ENCODE measurements at regions not wholly inside any gene's neighbourhood (a gene's known extent, or its start where the extent isn't known, plus 50 kb on each side); places are given as distances from the start of the nearest gene placed in this dataset.

DNA sequence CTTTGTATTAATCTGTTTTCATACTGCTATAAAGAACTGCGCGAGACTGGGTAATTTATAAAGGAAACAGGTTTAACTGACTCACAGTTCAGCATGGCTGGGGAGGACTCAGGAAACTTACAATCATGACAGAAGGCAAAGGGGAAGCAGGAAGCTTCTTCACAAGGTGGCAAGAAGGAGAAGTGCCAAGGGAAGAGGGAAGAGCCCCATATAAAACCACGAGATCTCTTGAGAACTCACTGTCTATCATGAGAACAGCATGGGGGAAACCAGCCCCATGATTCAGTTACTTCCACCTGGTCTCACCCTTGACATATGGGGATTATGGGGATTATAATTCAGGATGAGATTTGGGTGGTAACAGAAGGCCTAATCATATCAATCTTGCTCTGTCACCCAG lies 60.9 kb upstream of the CHD1 start (continued):
- TF ChIP-seq, protein P1, sequence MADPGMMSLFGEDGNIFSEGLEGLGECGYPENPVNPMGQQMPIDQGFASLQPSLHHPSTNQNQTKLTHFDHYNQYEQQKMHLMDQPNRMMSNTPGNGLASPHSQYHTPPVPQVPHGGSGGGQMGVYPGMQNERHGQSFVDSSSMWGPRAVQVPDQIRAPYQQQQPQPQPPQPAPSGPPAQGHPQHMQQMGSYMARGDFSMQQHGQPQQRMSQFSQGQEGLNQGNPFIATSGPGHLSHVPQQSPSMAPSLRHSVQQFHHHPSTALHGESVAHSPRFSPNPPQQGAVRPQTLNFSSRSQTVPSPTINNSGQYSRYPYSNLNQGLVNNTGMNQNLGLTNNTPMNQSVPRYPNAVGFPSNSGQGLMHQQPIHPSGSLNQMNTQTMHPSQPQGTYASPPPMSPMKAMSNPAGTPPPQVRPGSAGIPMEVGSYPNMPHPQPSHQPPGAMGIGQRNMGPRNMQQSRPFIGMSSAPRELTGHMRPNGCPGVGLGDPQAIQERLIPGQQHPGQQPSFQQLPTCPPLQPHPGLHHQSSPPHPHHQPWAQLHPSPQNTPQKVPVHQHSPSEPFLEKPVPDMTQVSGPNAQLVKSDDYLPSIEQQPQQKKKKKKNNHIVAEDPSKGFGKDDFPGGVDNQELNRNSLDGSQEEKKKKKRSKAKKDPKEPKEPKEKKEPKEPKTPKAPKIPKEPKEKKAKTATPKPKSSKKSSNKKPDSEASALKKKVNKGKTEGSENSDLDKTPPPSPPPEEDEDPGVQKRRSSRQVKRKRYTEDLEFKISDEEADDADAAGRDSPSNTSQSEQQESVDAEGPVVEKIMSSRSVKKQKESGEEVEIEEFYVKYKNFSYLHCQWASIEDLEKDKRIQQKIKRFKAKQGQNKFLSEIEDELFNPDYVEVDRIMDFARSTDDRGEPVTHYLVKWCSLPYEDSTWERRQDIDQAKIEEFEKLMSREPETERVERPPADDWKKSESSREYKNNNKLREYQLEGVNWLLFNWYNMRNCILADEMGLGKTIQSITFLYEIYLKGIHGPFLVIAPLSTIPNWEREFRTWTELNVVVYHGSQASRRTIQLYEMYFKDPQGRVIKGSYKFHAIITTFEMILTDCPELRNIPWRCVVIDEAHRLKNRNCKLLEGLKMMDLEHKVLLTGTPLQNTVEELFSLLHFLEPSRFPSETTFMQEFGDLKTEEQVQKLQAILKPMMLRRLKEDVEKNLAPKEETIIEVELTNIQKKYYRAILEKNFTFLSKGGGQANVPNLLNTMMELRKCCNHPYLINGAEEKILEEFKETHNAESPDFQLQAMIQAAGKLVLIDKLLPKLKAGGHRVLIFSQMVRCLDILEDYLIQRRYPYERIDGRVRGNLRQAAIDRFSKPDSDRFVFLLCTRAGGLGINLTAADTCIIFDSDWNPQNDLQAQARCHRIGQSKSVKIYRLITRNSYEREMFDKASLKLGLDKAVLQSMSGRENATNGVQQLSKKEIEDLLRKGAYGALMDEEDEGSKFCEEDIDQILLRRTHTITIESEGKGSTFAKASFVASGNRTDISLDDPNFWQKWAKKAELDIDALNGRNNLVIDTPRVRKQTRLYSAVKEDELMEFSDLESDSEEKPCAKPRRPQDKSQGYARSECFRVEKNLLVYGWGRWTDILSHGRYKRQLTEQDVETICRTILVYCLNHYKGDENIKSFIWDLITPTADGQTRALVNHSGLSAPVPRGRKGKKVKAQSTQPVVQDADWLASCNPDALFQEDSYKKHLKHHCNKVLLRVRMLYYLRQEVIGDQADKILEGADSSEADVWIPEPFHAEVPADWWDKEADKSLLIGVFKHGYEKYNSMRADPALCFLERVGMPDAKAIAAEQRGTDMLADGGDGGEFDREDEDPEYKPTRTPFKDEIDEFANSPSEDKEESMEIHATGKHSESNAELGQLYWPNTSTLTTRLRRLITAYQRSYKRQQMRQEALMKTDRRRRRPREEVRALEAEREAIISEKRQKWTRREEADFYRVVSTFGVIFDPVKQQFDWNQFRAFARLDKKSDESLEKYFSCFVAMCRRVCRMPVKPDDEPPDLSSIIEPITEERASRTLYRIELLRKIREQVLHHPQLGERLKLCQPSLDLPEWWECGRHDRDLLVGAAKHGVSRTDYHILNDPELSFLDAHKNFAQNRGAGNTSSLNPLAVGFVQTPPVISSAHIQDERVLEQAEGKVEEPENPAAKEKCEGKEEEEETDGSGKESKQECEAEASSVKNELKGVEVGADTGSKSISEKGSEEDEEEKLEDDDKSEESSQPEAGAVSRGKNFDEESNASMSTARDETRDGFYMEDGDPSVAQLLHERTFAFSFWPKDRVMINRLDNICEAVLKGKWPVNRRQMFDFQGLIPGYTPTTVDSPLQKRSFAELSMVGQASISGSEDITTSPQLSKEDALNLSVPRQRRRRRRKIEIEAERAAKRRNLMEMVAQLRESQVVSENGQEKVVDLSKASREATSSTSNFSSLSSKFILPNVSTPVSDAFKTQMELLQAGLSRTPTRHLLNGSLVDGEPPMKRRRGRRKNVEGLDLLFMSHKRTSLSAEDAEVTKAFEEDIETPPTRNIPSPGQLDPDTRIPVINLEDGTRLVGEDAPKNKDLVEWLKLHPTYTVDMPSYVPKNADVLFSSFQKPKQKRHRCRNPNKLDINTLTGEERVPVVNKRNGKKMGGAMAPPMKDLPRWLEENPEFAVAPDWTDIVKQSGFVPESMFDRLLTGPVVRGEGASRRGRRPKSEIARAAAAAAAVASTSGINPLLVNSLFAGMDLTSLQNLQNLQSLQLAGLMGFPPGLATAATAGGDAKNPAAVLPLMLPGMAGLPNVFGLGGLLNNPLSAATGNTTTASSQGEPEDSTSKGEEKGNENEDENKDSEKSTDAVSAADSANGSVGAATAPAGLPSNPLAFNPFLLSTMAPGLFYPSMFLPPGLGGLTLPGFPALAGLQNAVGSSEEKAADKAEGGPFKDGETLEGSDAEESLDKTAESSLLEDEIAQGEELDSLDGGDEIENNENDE (IDR thresholded peaks at IDR 0.05; ENCODE audit: insufficient replicate concordance, low read length), result no peak
- no peak for TF ChIP-seq POLR2A (IDR thresholded peaks at IDR 0.05; ENCODE audit: control extremely low read depth in 1 of 2, low read depth in 2 of 2, low read length in 2 of 2)
- TF ChIP-seq KDM5A (IDR thresholded peaks at IDR 0.05; ENCODE audit: low read length), result no peak
- TF ChIP-seq SIRT6 (IDR thresholded peaks at IDR 0.05; ENCODE audit: low read length), result no peak
- TF ChIP-seq SAP30 (IDR thresholded peaks at IDR 0.05; ENCODE audit: insufficient read depth, insufficient replicate concordance, low read length), result no peak
- TF ChIP-seq, protein P2, sequence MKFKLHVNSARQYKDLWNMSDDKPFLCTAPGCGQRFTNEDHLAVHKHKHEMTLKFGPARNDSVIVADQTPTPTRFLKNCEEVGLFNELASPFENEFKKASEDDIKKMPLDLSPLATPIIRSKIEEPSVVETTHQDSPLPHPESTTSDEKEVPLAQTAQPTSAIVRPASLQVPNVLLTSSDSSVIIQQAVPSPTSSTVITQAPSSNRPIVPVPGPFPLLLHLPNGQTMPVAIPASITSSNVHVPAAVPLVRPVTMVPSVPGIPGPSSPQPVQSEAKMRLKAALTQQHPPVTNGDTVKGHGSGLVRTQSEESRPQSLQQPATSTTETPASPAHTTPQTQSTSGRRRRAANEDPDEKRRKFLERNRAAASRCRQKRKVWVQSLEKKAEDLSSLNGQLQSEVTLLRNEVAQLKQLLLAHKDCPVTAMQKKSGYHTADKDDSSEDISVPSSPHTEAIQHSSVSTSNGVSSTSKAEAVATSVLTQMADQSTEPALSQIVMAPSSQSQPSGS (IDR thresholded peaks at IDR 0.05; ENCODE audit: low read length), result no peak
- TF ChIP-seq RFX5 (IDR thresholded peaks at IDR 0.05; ENCODE audit: borderline replicate concordance, low read depth, low read length), result no peak
- TF ChIP-seq SIN3A (conservative IDR thresholded peaks at IDR 0.05 in 1 of 2, IDR thresholded peaks at IDR 0.05 in 1 of 2; ENCODE audit: low read depth in 1 of 2, low read length in 2 of 2), result no peak
- TF ChIP-seq CHD2 (IDR thresholded peaks at IDR 0.05; ENCODE audit: low read length), result no peak

All from H1 (cell line).